Skeletal muscle cell (primary cell): ENCODE measurements at regions not wholly inside any gene's neighbourhood (a gene's known extent, or its start where the extent isn't known, plus 50 kb on each side); places are given as distances from the start of the nearest gene placed in this dataset.

Experiments used
- DNase-seq: peaks from one replicate; pipeline ENCODE4 v3.0.0-alpha.2; 2010; ENCODE audit warnings: low read depth
- H3K4me3 ChIP-seq: 2 replicates; pipeline ENCODE4 v1.5.1; 2011; ENCODE audit warnings: low read depth, mild to moderate bottlenecking, control low read depth, low read length, moderate library complexity

- DNase-seq = no peak
- no peak overlapping the region for H3K4me3 ChIP-seq
Observed at GRCh38 chr16:8381814-8382213, 208.5 kb downstream of the TMEM114 start.

GRCh38 chr16:8380311-8380710 lies 210.0 kb downstream of the TMEM114 start:
- no peak overlapping the region for H3K4me3 ChIP-seq
- DNase-seq = no peak

- DNase-seq = no peak
- no peak overlapping the region for H3K4me3 ChIP-seq
Observed at GRCh38 chr16:8377864-8378263, 212.4 kb downstream of the TMEM114 start.

- no peak overlapping the region for H3K4me3 ChIP-seq
- no peak for DNase-seq
Observed at GRCh38 chr16:8376858-8377257, 213.5 kb downstream of the TMEM114 start.

GRCh38 chr16:8376430-8376829 lies 213.9 kb downstream of the TMEM114 start:
- no peak overlapping the region for H3K4me3 ChIP-seq
- no peak for DNase-seq

- H3K4me3 ChIP-seq = no peak overlapping the region
- no peak for DNase-seq
Observed at GRCh38 chr16:8375232-8375587, 215.1 kb downstream of the TMEM114 start.

- no peak overlapping the region for H3K4me3 ChIP-seq
- no peak for DNase-seq
Observed at GRCh38 chr16:8374586-8375231, 215.6 kb downstream of the TMEM114 start.

GRCh38 chr16:8373676-8374431 lies 216.5 kb downstream of the TMEM114 start:
- H3K4me3 ChIP-seq = no peak overlapping the region

GRCh38 chr16:8372141-8372540 lies 218.2 kb downstream of the TMEM114 start:
- DNase-seq = no peak
- no peak overlapping the region for H3K4me3 ChIP-seq

More at GRCh38 chr16:8373676-8374431, 216.5 kb downstream of the TMEM114 start:
- DNase-seq = no peak

- DNase-seq = no peak
- no peak overlapping the region for H3K4me3 ChIP-seq
Observed at GRCh38 chr16:8370374-8371270, 219.7 kb downstream of the TMEM114 start.

- DNase-seq = no peak
- no peak overlapping the region for H3K4me3 ChIP-seq
Observed at GRCh38 chr16:8358937-8359336, 231.4 kb downstream of the TMEM114 start.

- DNase-seq = no peak
Observed at GRCh38 chr16:8355675-8356074, 234.6 kb downstream of the TMEM114 start.

GRCh38 chr16:8346294-8346693 lies 244.0 kb downstream of the TMEM114 start:
- no peak for DNase-seq
- no peak overlapping the region for H3K4me3 ChIP-seq

More at GRCh38 chr16:8355675-8356074, 234.6 kb downstream of the TMEM114 start:
- no peak overlapping the region for H3K4me3 ChIP-seq

- no peak for DNase-seq
- H3K4me3 ChIP-seq = no peak overlapping the region
Observed at GRCh38 chr16:8342276-8342675, 248.0 kb downstream of the TMEM114 start.

- DNase-seq = no peak
- H3K4me3 ChIP-seq = no peak overlapping the region
Observed at GRCh38 chr16:8330761-8331160, 259.6 kb downstream of the TMEM114 start.

- DNase-seq = no peak
- H3K4me3 ChIP-seq = no peak overlapping the region
Observed at GRCh38 chr16:8326232-8326631, 264.1 kb downstream of the TMEM114 start.

GRCh38 chr16:8323153-8323552 lies 267.2 kb downstream of the TMEM114 start:
- no peak overlapping the region for H3K4me3 ChIP-seq

GRCh38 chr16:8320131-8320530 lies 270.2 kb downstream of the TMEM114 start:
- H3K4me3 ChIP-seq = no peak overlapping the region
- DNase-seq = no peak

More at GRCh38 chr16:8323153-8323552, 267.2 kb downstream of the TMEM114 start:
- DNase-seq = no peak

GRCh38 chr16:8310816-8311215 lies 279.5 kb downstream of the TMEM114 start:
- DNase-seq = no peak
- H3K4me3 ChIP-seq = no peak overlapping the region

GRCh38 chr16:8310323-8310722 lies 280.0 kb downstream of the TMEM114 start:
- no peak for DNase-seq

More at GRCh38 chr16:8310323-8310722, 280.0 kb downstream of the TMEM114 start:
- H3K4me3 ChIP-seq = no peak overlapping the region
